ENCODE measurements at regions not wholly inside any gene's neighbourhood (a gene's known extent, or its start where the extent isn't known, plus 50 kb on each side); places are given as distances from the start of the nearest gene placed in this dataset.

DNA sequence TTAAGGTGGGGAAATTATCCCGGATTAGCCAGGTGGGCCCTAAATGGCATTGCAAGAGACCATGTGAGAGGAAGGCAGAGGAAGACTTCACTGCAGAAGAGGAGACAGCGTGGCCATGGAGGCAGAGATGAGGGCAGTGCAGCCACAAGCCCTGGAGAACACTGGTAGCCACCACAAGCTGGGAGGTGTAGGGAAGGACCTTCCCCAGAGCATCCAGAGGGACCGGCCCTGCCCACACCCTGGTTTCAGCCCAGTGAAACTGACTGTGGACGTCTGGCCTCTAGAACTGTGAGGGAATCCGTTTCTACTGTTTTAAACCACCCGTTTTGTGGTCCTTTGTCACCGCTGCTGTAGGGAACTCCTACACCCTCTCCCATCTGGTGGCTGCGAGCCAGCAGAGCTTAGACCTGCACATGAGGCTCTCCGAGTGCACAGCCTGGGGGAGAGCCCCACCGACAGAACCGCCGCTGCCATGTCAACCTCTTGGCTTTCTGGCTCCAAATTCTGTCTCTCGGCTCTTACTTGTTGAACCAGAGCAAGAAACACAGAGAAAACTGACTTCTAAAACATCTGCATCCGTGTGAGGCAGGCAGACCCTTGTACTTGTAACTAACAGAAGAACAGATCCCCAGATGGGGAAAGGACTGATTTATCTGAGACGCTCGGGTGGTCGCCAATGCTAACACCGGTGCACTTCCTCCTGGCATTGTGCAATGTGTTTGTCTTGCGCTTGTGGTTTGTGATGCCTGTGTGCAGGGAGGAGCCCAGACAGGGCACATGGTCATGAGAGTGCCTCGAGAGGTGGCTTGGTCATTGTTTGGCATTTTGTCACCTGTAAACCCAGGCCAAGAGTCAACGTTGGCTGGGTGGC is 90.8 kb upstream of the TMPRSS2 start:
- TF ChIP-seq CTCF (IDR thresholded peaks at IDR 0.05; ENCODE audit: low read depth, low read length, poor library complexity, severe bottlenecking) = no peak
- TF ChIP-seq EZH2phosphoT487 (IDR thresholded peaks at IDR 0.05; ENCODE audit: borderline replicate concordance, low read length) = no peak
